ENCODE measurements at regions not wholly inside any gene's neighbourhood (a gene's known extent, or its start where the extent isn't known, plus 50 kb on each side); places are given as distances from the start of the nearest gene placed in this dataset.

DNA sequence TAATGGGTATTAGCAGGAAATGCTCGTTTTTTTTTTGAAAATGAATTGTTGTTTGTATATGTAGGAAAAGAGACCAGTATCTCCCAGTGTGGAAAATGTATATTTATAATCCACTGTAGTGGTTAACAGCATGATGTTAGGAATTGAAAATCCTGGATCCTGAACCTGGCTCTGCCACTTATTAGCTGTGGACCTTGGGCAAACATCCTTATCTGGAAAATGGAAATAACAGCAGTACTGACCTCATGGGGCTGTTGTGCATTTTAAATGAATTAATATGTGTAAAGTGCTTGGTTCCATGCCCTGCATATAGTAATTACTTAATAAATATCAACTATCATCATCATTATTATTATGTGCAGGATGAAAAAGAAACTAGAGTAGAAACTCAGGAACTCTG is 251.3 kb downstream of the CDCA7 start:
- DNase-seq (ENCODE audit: low read depth, low spot score), result no peak
- in situ Hi-C loops (cut with HindIII; ENCODE audit: low pct_unique_long_range_greater_than_20kb, low sequenced_read_pairs), result no loop called here

DNA sequence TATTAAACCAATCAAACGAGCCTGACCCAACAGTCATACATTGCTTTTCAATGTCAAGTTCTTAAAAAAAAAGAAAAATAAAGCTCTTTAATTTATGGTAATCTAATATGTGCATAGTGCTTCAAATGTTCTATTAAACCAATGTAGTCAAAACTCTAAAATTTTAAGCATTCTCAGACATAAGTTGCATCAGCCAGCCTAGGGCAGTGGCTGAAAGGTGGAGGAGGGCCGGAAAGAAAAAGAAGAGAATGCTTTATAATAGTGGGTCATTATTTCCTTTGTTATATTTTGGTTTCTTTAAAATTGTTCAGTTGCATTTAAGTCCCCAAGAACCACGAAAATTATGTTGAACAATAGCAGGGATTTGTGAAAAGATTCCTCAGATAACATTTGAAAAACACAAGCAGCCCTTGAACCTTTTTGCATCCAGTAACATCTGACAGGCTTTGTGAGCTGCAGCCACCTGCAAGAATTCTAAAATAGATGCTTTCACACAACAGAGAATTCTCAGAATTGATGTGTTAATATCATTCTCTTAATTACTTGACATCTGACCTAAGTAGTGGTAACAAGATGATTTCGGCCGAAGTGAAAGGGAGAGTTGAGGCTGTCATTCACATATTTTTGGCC is 252.1 kb downstream of the CDCA7 start:
- DNase-seq (ENCODE audit: low read depth, low spot score), result no peak
- in situ Hi-C loops (cut with HindIII; ENCODE audit: low pct_unique_long_range_greater_than_20kb, low sequenced_read_pairs), result no loop called here

DNA sequence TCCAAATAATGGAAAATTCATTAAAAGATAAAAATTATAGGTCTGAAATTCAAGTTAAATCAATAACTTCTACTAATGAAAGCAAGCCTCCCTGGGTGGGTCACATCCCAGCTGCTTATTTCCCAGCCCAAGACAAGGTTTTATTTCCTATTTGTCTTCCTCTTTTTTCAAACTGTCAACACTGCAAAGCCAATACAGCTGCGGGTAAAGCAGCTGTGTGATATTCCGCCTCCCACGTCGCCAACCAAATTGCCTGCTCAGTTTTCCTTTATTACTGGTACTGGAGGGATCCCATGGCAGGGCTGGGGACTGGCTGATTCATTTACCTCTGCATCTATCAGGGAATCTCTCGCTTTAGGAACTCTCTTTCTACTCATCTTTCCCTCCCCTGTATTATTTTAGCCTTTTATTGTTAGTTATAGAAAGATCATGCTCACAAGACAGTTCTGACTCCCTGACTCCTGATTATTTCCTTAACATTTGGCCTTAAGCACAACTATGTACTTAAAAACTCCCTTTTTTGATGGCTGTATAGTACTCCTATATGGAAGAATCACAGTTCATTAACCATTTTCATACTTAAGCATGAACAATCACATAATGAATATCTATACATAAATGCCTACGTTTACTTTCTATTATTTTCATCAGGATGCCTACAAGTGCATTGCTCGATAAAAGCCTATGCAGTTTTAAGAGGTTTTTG is 253.1 kb downstream of the CDCA7 start:
- in situ Hi-C loops (cut with HindIII; ENCODE audit: low pct_unique_long_range_greater_than_20kb, low sequenced_read_pairs), result no loop called here
- no peak for DNase-seq (ENCODE audit: low read depth, low spot score)

GRCh38 chr2:173611121-173611520 is 256.4 kb downstream of the CDCA7 start:
- DNase-seq (ENCODE audit: low read depth, low spot score), result no peak
- in situ Hi-C loops (cut with HindIII; ENCODE audit: low pct_unique_long_range_greater_than_20kb, low sequenced_read_pairs), result no loop called here

DNA sequence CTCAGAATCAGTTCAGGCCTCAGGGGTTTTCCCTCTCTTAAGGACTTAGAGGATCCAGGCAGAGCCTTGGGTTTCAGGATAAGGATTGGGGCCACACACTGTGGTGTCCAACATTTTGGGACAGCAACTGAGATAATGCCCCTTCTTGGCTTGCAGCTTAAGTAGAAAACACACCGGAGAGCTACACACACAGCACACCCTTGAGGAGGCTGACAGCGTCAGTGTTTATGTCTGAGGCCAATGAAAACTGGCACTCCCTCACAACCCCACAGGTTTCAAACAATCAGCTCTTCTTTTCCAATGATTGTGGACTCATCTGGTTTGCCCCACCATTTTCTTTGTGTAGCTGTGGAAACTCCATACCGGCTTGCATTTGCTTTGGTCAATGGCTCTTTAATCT is 257.7 kb downstream of the CDCA7 start:
- DNase-seq (ENCODE audit: low read depth, low spot score), result peak; percentile 16
- in situ Hi-C loops (cut with HindIII; ENCODE audit: low pct_unique_long_range_greater_than_20kb, low sequenced_read_pairs), result no loop called here

- in situ Hi-C loops (cut with HindIII; ENCODE audit: low pct_unique_long_range_greater_than_20kb, low sequenced_read_pairs), result no loop called here
- DNase-seq (ENCODE audit: low read depth, low spot score), result no peak
Observed at GRCh38 chr2:173613386-173613785, 258.7 kb downstream of the CDCA7 start.

DNA sequence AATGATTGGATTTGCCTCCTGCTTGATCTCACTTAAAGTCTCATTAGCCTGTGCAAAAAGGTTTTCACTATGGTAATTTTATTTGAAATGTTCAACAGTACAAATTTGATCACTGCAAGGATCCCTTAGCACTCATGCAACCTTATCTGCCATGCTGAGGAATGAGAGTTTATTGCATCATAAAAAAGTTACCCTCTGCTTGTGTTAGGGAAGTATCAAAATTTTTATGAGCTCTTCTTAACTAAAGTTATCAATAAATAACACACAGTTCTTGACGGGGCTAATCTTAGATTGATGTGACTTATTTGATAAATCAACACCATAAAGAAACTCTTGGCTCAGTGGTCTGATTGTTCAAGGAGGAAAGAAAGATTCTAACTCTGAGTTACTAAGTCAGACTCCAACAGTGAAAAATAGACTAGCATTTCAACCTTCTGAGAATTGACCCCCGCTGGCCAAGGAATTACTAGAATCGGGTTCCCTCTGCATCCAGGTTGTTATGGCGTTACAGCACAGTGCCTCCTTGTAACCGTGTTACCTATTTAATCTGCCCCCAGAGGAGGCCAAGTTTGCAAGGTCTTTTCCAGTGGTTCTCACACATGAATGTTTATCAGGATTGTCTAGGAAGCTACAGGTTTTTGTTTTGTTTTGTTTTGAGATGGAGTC is 259.7 kb downstream of the CDCA7 start:
- DNase-seq (ENCODE audit: low read depth, low spot score), result no peak
- in situ Hi-C loops (cut with HindIII; ENCODE audit: low pct_unique_long_range_greater_than_20kb, low sequenced_read_pairs), result no loop called here

GRCh38 chr2:173623438-173624319 is 269.0 kb downstream of the CDCA7 start:
- in situ Hi-C loops (cut with HindIII; ENCODE audit: low pct_unique_long_range_greater_than_20kb, low sequenced_read_pairs), result no loop called here
- DNase-seq (ENCODE audit: low read depth, low spot score), result no peak

DNA sequence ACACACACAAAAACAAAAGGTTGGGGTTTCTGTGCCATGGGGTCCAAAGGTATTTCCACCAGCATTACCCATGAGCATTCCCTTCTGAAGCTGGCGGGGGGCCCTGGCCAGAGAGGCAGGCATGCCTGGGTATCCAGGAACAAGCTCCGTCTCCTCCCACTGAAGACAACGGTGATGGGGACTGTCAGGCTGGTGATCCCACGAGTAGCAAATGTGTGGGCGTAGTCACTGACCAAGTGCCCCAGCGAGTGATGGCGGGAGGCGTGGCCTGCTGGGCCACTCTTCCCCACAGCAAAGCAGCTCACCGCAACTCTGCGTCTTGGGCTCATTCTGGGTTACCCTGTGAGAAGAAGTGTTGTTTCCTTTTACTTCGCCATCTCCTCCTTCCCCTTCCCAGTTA is 270.6 kb downstream of the CDCA7 start:
- no peak for DNase-seq (ENCODE audit: low read depth, low spot score)
- in situ Hi-C loops (cut with HindIII; ENCODE audit: low pct_unique_long_range_greater_than_20kb, low sequenced_read_pairs), result no loop called here

DNA sequence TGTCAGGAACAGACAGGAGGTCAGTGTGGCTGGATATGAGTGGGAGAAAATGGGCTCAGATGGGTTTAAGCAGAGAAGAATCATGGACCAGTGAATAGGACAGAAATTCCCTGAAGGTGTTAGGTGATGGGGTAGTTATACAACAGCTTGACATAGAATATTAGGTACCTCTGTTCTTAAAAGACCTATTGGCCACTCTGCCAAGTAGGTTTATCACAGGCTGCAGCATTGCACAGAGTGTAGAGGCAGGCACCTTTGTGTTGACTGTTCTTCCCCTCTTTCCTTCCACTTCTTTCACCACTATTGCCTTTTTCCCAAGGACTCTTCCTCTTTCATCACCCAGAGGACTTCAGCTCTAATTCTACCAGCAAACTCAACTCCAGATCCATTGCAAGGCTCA is 274.4 kb downstream of the CDCA7 start:
- DNase-seq (ENCODE audit: low read depth, low spot score), result no peak
- in situ Hi-C loops (cut with HindIII; ENCODE audit: low pct_unique_long_range_greater_than_20kb, low sequenced_read_pairs), result no loop called here

GRCh38 chr2:173630425-173631126 is 275.9 kb downstream of the CDCA7 start:
- no peak for DNase-seq (ENCODE audit: low read depth, low spot score)
- in situ Hi-C loops (cut with HindIII; ENCODE audit: low pct_unique_long_range_greater_than_20kb, low sequenced_read_pairs), result no loop called here

- in situ Hi-C loops (cut with HindIII; ENCODE audit: low pct_unique_long_range_greater_than_20kb, low sequenced_read_pairs), result no loop called here
- no peak for DNase-seq (ENCODE audit: low read depth, low spot score)
Observed at GRCh38 chr2:173631127-173631460, 276.4 kb downstream of the CDCA7 start.

DNA sequence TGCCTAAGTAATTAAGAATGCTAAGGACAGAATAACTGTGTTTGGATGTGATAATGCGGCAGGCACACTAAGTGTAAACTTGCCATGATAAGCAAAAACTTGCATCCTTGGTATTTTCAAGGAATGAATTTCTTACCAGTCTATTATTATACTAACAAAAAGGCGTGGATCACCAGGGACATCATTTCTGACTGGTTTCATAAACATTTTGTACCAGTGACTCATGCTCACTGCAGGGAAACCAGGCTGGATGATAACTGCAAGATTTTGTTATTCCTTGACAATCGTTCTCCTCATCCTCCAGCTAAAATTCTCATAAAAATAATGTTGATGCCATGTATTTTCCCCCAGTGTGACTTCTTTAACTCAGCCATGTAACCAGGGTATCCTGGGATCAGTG is 289.5 kb downstream of the CDCA7 start:
- no peak for DNase-seq (ENCODE audit: low read depth, low spot score)
- in situ Hi-C loops (cut with HindIII; ENCODE audit: low pct_unique_long_range_greater_than_20kb, low sequenced_read_pairs), result no loop called here

DNA sequence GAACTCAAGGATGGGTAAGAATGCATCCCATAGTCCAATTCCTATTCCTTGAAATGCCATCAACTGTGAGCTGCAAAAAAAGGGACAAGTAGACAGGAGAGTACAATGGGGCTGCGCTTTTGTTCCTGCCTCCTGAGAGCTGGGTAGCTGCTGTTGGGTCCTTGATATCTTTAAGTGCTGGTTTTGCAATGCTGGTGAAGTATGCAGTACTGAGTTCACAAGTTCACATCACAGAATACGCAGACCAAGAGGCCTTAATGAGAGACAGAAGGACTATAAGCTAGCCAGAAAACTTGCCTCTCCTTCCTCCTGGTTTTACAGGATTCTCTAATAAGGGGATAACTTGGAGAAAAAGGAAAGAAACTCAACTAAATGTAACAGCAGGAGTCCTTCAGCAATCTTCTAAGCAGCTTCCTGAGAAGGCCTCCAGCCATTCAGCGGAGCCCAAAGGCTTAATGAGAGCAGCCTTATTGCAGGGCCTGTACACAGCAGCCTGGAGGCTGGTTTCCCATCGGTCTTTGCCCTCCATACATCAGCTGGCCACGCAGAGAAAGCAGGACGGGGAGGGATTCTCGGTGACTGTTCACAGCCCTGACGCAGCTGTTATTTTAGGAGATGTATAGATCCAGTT is 293.1 kb downstream of the CDCA7 start:
- no peak for DNase-seq (ENCODE audit: low read depth, low spot score)
- in situ Hi-C loops (cut with HindIII; ENCODE audit: low pct_unique_long_range_greater_than_20kb, low sequenced_read_pairs), result no loop called here

- in situ Hi-C loops (cut with HindIII; ENCODE audit: low pct_unique_long_range_greater_than_20kb, low sequenced_read_pairs), result no loop called here
- no peak for DNase-seq (ENCODE audit: low read depth, low spot score)
Observed at GRCh38 chr2:173648816-173649215, 294.1 kb downstream of the CDCA7 start.

DNA sequence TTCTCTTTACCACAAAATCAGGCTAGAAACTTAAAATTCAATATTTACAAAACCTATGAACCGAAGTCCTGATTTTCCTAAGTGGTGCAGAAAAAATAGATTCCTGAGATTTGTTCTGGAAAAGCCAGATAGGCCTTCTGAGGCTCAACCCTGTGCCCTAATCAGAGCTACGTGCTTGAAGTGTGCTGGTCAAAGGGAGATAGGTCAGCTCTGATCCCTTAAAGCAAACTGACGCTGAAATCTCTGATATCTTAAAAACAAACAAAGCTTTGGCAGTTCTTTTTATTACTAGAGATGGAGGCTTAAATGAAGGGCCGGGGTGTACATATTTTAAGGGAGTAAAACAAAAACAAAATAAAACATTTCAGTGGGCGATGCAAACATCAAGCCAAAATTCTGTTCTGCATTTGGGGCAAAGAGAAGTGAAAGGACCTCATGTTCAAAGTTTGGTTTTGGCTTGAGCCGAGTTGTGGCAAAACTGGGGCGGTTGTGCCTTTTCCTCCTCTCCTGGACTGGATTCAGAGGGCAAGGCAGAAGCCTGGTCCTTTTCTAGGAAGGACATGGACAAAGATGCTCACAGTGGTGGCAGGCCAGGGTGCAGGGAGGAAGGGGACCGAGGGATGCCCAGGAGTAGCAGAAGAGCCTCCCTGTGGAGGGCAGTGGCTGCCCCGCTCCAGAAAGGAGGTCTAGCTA is 295.0 kb downstream of the CDCA7 start:
- no peak for DNase-seq (ENCODE audit: low read depth, low spot score)
- in situ Hi-C loops (cut with HindIII; ENCODE audit: low pct_unique_long_range_greater_than_20kb, low sequenced_read_pairs), result no loop called here

GRCh38 chr2:173651891-173652290 is 297.2 kb downstream of the CDCA7 start:
- DNase-seq (ENCODE audit: low read depth, low spot score), result no peak
- in situ Hi-C loops (cut with HindIII; ENCODE audit: low pct_unique_long_range_greater_than_20kb, low sequenced_read_pairs), result no loop called here
